ENCODE measurements at regions not wholly inside any gene's neighbourhood (a gene's known extent, or its start where the extent isn't known, plus 50 kb on each side); places are given as distances from the start of the nearest gene placed in this dataset.
"Not testable (repeated sequence)": the region's sequence is repeated elsewhere in the genome, so short reads cannot be mapped to it uniquely, and the experiment has no call there.

GRCh38 chr6:155544677-155545076 lies 89.0 kb upstream of the NOX3 start:
- DNase-seq, result no peak

- DNase-seq, result no peak
These were observed 87.7 kb upstream of the NOX3 start for GRCh38 chr6:155543166-155543847.

GRCh38 chr6:155542036-155542435 lies 86.4 kb upstream of the NOX3 start:
- DNase-seq, result peak; percentile 99

- no peak for DNase-seq
These were observed 83.2 kb upstream of the NOX3 start for GRCh38 chr6:155538708-155539390.

GRCh38 chr6:155534678-155535077 lies 79.0 kb upstream of the NOX3 start:
- no peak for DNase-seq

- DNase-seq, result no peak
These were observed 74.7 kb upstream of the NOX3 start for GRCh38 chr6:155530219-155530834.

GRCh38 chr6:155529814-155530213 lies 74.2 kb upstream of the NOX3 start:
- not testable (repeated sequence) for DNase-seq

- no peak for DNase-seq
These were observed 73.4 kb upstream of the NOX3 start for GRCh38 chr6:155528982-155529453.

- DNase-seq, result no peak
These were observed 72.7 kb upstream of the NOX3 start for GRCh38 chr6:155528335-155528734.

- no peak for DNase-seq
These were observed 71.8 kb upstream of the NOX3 start for GRCh38 chr6:155527443-155527842.

- DNase-seq, result no peak
These were observed 68.4 kb upstream of the NOX3 start for GRCh38 chr6:155523821-155524651.

GRCh38 chr6:155521719-155522118 lies 66.1 kb upstream of the NOX3 start:
- no peak for DNase-seq

- DNase-seq, result no peak
These were observed 64.4 kb upstream of the NOX3 start for GRCh38 chr6:155520078-155520477.

- no peak for DNase-seq
These were observed 63.6 kb upstream of the NOX3 start for GRCh38 chr6:155519176-155519738.

GRCh38 chr6:155517294-155517693 lies 61.7 kb upstream of the NOX3 start:
- DNase-seq, result no peak

GRCh38 chr6:155510879-155511278 lies 55.2 kb upstream of the NOX3 start:
- no peak for DNase-seq

GRCh38 chr6:155509743-155510475 lies 54.3 kb upstream of the NOX3 start:
- DNase-seq, result no peak

- no peak for DNase-seq
These were observed 50.0 kb upstream of the NOX3 start for GRCh38 chr6:155505608-155505989.
